Panc1 (cell line): ENCODE measurements at regions not wholly inside any gene's neighbourhood (a gene's known extent, or its start where the extent isn't known, plus 50 kb on each side); places are given as distances from the start of the nearest gene placed in this dataset.
"Not testable (repeated sequence)": the region's sequence is repeated elsewhere in the genome, so short reads cannot be mapped to it uniquely, and the experiment has no call there.

Experiments
- ATAC-seq: fragments of 200-7000 bp; cut with Tn5 transposase; 2 replicates; pipeline ENCODE4 v1.9.1; 2020; ENCODE audit warnings: mild to moderate bottlenecking, moderate library complexity
- BruUV-seq: library from RNA; stranded (reverse); fragments of 400-500 nt; replicated peaks from 2 replicates; lab custom pipeline; 2021; lab: Mats Ljungman, UMichigan
- CTCF ChIA-PET: fragments of 300-600 bp; sonication (Branson Sonifier 250); formaldehyde crosslinking; loops from one replicate; lab custom pipeline; 2022; ENCODE audit warnings: antibody characterized with exemption; lab: Charles Lee
- POLR2A ChIA-PET: fragments of 300-600 bp; sonication (Branson Sonifier 250); formaldehyde crosslinking; loops from one replicate; lab custom pipeline; 2022; ENCODE audit warnings: antibody characterized with exemption; lab: Charles Lee
- DNase-seq: peaks from one replicate; pipeline ENCODE4 v3.0.0-alpha.2; 2010; ENCODE audit warnings: low read depth, low spot score
- H3K27ac ChIP-seq: 2 replicates; pipeline ENCODE4 v1.5.1; 2011; ENCODE audit warnings: mild to moderate bottlenecking, low read length, inconsistent platforms
- H3K27me3 ChIP-seq: fragments of 200-500 bp; sonication (Bioruptor generic); 2 replicates; pipeline ENCODE4 v1.6.0; 2014; ENCODE audit warnings: low read length, inconsistent platforms; ENCODE audit not compliant: control insufficient read depth, insufficient read depth
- H3K36me3 ChIP-seq: fragments of 200-500 bp; sonication (Bioruptor generic); 2 replicates; pipeline ENCODE4 v1.5.1; 2014; ENCODE audit warnings: inconsistent platforms, mild to moderate bottlenecking, low read length, moderate library complexity; ENCODE audit not compliant: control insufficient read depth, insufficient read depth
- H3K4me1 ChIP-seq: 2 replicates; pipeline ENCODE4 v1.5.1; 2011; ENCODE audit warnings: inconsistent platforms, mild to moderate bottlenecking, low read length, moderate library complexity; ENCODE audit not compliant: control insufficient read depth, insufficient read depth
- H3K4me3 ChIP-seq, 2 experiments: 2 replicates each; pipeline ENCODE4 v1.5.1; 2011 to 2012; ENCODE audit warnings: low read depth in 2 of 2, low read length in 2 of 2, mild to moderate bottlenecking in 2 of 2, inconsistent platforms in 1 of 2, moderate library complexity in 1 of 2
- H3K9me3 ChIP-seq: fragments of 200-500 bp; sonication (Bioruptor generic); 2 replicates; pipeline ENCODE4 v1.5.1; 2014; ENCODE audit warnings: low read depth, mild to moderate bottlenecking, inconsistent platforms, low read length, moderate library complexity; ENCODE audit not compliant: control insufficient read depth, insufficient read depth
- CTCF ChIP-seq: fragments of 450-650 bp; IDR thresholded peaks from 2 replicates; pipeline ENCODE4 v1.5.1; 2017; ENCODE audit warnings: mild to moderate bottlenecking
- POLR2AphosphoS5 ChIP-seq: IDR thresholded peaks from 2 replicates; pipeline ENCODE4 v1.6.1; 2012; ENCODE audit warnings: mild to moderate bottlenecking, low read depth, low read length, moderate library complexity
- REST ChIP-seq, 2 experiments: IDR thresholded peaks; 2 replicates each; pipeline ENCODE4 v1.6.1; 2011 to 2012; ENCODE audit warnings: low read depth in 2 of 2, control low read depth in 1 of 2, low read length in 1 of 2, mild to moderate bottlenecking in 1 of 2, moderate library complexity in 1 of 2; ENCODE audit not compliant: insufficient read depth in 1 of 2
- SIN3A ChIP-seq: IDR thresholded peaks from 2 replicates; pipeline ENCODE4 v1.6.1; 2012; ENCODE audit warnings: low read depth, mild to moderate bottlenecking, low read length, moderate library complexity, borderline replicate concordance; ENCODE audit not compliant: insufficient read depth
- TCF7L2 ChIP-seq: IDR thresholded peaks from 2 replicates; pipeline ENCODE4 v1.6.1; 2011; ENCODE audit warnings: mild to moderate bottlenecking, low read depth, low read length, inconsistent platforms
- in situ Hi-C: cut with HindIII; loops from 2 replicates; pipeline ENCODE4 v1.10.0; 2016; ENCODE audit warnings: low sequenced_read_pairs, low pct_unique_long_range_greater_than_20kb
- intact Hi-C: fragments of 100-400 bp; cut with micrococcal nuclease; formaldehyde crosslinking; loops from one replicate; pipeline ENCODE4 v1.10.0; 2022; ENCODE audit not compliant: unreplicated experiment

- Histone ChIP-seq H3K4me1 (no peaks in the 10 kb centered on the region), H3K27me3 (no peaks in the 10 kb centered on the region), H3K27ac (no peak overlapping the region), H3K36me3 (no peaks in the 10 kb centered on the region), H3K9me3 (no peaks in the 10 kb centered on the region), H3K4me3 (no peak overlapping the region)
- intact Hi-C loops (no loop called here), in situ Hi-C loops (no loop called here)
- BruUV-seq: no TSS peak
- TF ChIP-seq CTCF: no peak
- TF ChIP-seq SIN3A: no peak
- TF ChIP-seq TCF7L2: no peak
- TF ChIP-seq REST (IDR thresholded peaks at IDR 0.05; ENCODE audit: insufficient read depth in 1 of 2, low read depth in 2 of 2, low read length in 1 of 2): no peak
- TF ChIP-seq POLR2AphosphoS5: no peak
- DNase-seq (no peak), ATAC-seq (no peak)
- CTCF ChIA-PET: no interaction called here
- POLR2A ChIA-PET: no interaction called here
Observed at GRCh38 chr3:162721736-162722135, 1225.1 kb downstream of the OTOL1 start.

GRCh38 chr3:162722337-162722736, 1225.7 kb downstream of the OTOL1 start:
- DNase-seq (no peak), ATAC-seq (no peak)
- H3K27me3 ChIP-seq: no peaks in the 10 kb centered on the region
- ChIA-PET POLR2A (no interaction called here), CTCF (no interaction called here)
- H3K4me1 ChIP-seq: no peaks in the 10 kb centered on the region
- BruUV-seq: no TSS peak
- H3K36me3 ChIP-seq: no peaks in the 10 kb centered on the region
- no peak overlapping the region for H3K27ac ChIP-seq
- no peak overlapping the region for H3K4me3 ChIP-seq
- TF ChIP-seq TCF7L2 (no peak), REST (IDR thresholded peaks at IDR 0.05; ENCODE audit: insufficient read depth in 1 of 2, low read depth in 2 of 2, low read length in 1 of 2) (no peak)
- in situ Hi-C loops: no loop called here
- intact Hi-C loops: no loop called here
- H3K9me3 ChIP-seq: no peaks in the 10 kb centered on the region

- intact Hi-C loops, POLR2A ChIA-PET, BruUV-seq, CTCF ChIA-PET, H3K27ac ChIP-seq, H3K36me3 ChIP-seq, H3K9me3 ChIP-seq, DNase-seq, ATAC-seq, H3K4me1 ChIP-seq, H3K4me3 ChIP-seq, in situ Hi-C loops, H3K27me3 ChIP-seq: not testable (repeated sequence)
Observed at GRCh38 chr3:162722796-162723195, 1226.2 kb downstream of the OTOL1 start.
